AG04450 (cell line): ENCODE measurements at regions not wholly inside any gene's neighbourhood (a gene's known extent, or its start where the extent isn't known, plus 50 kb on each side); places are given as distances from the start of the nearest gene placed in this dataset.

Experiments used
- CTCF ChIA-PET: fragments of 300-600, 350-600 bp; formaldehyde crosslinking; extraction: SDS; loops from one replicate; lab custom pipeline; 2022; ENCODE audit warnings: antibody characterized with exemption, inconsistent platforms; lab: Charles Lee
- POLR2A ChIA-PET: fragments of 350-600 bp; formaldehyde crosslinking; extraction: SDS; loops from one replicate; lab custom pipeline; 2021; ENCODE audit warnings: antibody characterized with exemption, inconsistent platforms; lab: Yijun Ruan, JAX
- DNase-seq: peaks from one replicate; pipeline ENCODE4 v3.0.0-alpha.2; 2011; ENCODE audit warnings: low read depth, low spot score
- H3K27ac ChIP-seq: one replicate; pipeline ENCODE4 v1.5.1; 2012; ENCODE audit warnings: low read depth, low read length, control low read depth
- H3K27me3 ChIP-seq: one replicate; pipeline ENCODE4 v1.6.0; 2012; ENCODE audit warnings: low read length; ENCODE audit not compliant: control insufficient read depth, insufficient read depth
- H3K4me3 ChIP-seq: 2 replicates; pipeline ENCODE4 v1.5.1; 2011; ENCODE audit warnings: mild to moderate bottlenecking, low read depth, low read length, control low read depth
- H3K9me3 ChIP-seq: 2 replicates; pipeline ENCODE4 v1.5.1; 2012; ENCODE audit warnings: low read length; ENCODE audit not compliant: control insufficient read depth, insufficient read depth
- TF ChIP-seq, protein P1 (sequence below): IDR thresholded peaks from 2 replicates; pipeline ENCODE4 v1.5.1; 2011; ENCODE audit warnings: low read depth, low read length, control low read depth, inconsistent platforms

DNA sequence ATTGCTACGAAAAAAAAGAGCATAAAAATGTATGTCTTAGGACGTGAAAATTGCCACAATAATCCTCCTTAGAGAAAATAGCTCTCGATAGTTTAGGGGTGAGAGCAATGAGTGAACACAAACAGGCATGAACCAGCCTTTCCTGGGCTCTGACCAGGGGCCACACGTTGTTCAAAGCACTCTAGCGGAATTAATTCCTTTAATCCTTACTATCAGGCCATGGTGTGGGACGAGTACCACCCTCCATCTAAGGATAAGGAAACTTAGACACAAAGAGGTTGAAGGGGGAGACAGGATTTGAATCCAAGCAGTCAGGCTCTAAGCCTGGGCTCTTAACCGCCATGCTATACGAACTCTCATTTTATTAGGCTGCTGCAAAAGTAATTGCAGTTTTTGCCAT is 81.9 kb upstream of the CACNA2D3 start:
- TF ChIP-seq, protein P1, sequence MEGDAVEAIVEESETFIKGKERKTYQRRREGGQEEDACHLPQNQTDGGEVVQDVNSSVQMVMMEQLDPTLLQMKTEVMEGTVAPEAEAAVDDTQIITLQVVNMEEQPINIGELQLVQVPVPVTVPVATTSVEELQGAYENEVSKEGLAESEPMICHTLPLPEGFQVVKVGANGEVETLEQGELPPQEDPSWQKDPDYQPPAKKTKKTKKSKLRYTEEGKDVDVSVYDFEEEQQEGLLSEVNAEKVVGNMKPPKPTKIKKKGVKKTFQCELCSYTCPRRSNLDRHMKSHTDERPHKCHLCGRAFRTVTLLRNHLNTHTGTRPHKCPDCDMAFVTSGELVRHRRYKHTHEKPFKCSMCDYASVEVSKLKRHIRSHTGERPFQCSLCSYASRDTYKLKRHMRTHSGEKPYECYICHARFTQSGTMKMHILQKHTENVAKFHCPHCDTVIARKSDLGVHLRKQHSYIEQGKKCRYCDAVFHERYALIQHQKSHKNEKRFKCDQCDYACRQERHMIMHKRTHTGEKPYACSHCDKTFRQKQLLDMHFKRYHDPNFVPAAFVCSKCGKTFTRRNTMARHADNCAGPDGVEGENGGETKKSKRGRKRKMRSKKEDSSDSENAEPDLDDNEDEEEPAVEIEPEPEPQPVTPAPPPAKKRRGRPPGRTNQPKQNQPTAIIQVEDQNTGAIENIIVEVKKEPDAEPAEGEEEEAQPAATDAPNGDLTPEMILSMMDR: no peak
- H3K9me3 ChIP-seq: no peaks in the 10 kb centered on the region
- DNase-seq: no peak
- CTCF ChIA-PET: no interaction called here
- POLR2A ChIA-PET: no interaction called here
- H3K27me3 ChIP-seq: no peaks in the 10 kb centered on the region
- no peak overlapping the region for H3K27ac ChIP-seq
- H3K4me3 ChIP-seq: no peak overlapping the region

DNA sequence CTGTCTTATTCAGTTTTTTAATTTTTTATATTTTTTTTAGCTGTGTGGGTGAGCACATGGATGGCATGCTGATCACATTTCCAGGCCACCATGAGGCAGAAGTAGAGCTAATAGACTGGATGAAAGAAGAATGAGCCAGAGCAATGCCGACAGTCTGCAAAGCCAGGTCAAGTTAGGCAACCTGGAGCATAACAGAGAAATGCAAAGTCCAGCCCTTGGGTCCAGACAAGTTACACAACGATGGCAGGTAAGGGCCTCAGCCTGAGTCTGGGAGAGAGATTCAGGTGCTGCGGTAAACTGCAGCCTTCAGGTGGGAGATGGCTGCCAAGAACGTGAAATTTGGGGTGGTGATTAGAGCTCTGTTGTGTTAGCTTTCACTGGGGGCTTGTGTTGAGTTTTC is 84.0 kb upstream of the CACNA2D3 start:
- ChIA-PET CTCF (no interaction called here), POLR2A (no interaction called here)
- TF ChIP-seq, protein P1: no peak

DNA sequence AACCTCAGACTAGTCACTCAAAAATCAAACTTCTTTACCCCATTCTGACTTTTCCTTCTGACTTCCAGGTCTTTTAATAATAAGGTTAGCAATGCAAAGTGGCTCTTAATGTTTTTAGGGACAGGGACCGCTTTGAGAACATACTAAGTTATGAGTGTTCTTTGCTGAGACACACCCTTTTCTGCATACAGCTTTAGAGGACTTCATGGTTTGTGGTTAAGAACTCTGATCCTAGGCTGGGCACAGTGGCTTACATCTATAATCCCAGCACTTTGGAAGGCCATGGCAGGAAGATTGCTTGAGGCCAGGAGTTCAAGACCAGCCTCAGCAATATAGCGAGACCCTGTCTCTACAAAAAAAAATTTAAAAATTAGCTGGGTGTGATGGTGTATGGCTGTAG is 85.8 kb upstream of the CACNA2D3 start:
- Histone ChIP-seq H3K9me3 (peaks cover 6% of the 10 kb centered on the region; the same call in 1 of the 2 replicates), H3K4me3 (no peak overlapping the region), H3K27ac (no peak overlapping the region), H3K27me3 (no peaks in the 10 kb centered on the region)
- DNase-seq: no peak
- TF ChIP-seq, protein P1: no peak
- POLR2A ChIA-PET: no interaction called here
- CTCF ChIA-PET: no interaction called here

More for the DNA sequence above, 84.0 kb upstream of the CACNA2D3 start:
- Histone ChIP-seq H3K9me3 (peaks cover 6% of the 10 kb centered on the region; the same call in 1 of the 2 replicates), H3K27ac (no peak overlapping the region), H3K27me3 (no peaks in the 10 kb centered on the region), H3K4me3 (no peak overlapping the region)
- DNase-seq: no peak

DNA sequence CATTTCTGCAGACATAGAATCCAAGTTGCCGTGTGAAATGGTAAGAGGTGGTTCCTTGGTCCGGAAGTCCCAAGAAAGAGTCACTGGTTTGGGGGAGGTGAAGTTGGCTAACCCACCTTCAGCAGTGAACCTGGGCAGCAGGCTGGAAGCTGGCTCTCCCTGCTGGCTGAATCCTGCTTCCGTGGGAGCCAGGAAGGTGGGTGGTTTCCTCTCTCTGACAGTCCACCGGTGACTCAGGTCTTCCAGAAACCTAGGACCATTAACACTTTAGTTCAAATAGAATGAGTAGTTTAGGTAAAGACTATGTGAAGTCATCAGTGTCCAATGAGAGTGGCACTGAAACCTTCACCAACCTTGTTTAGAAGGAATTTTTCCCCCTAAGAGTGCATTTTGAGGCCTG is 87.4 kb upstream of the CACNA2D3 start:
- H3K27me3 ChIP-seq: no peaks in the 10 kb centered on the region
- H3K9me3 ChIP-seq: peaks cover 6% of the 10 kb centered on the region; the same call in 1 of the 2 replicates
- no peak overlapping the region for H3K4me3 ChIP-seq
- DNase-seq: no peak
- CTCF ChIA-PET: no interaction called here
- POLR2A ChIA-PET: no interaction called here
- TF ChIP-seq, protein P1: no peak
- H3K27ac ChIP-seq: no peak overlapping the region

DNA sequence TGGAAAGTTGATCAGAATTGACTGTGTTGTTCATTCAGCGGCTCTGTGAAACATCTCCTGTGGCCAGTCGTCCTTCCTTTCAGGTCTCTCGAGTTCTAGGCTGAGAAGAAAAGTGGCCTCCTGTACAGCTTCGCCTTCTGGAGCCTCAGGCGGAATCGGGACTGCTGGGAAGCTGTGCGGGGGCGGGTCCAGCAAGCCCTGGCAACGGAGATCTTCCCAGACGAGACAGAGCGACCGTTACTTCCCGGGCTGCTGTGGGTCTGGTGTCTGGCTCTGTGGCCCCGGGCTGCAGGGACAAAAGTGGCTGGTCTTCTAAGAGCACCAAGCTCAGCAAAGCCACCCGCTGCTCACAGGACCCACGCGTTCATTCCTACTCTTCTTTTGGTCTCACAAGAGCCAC is 88.6 kb upstream of the CACNA2D3 start:
- TF ChIP-seq, protein P1: no peak
- CTCF ChIA-PET: no interaction called here

More for the DNA sequence above, 88.6 kb upstream of the CACNA2D3 start:
- POLR2A ChIA-PET: no interaction called here
- Histone ChIP-seq H3K27me3 (no peaks in the 10 kb centered on the region), H3K4me3 (no peak overlapping the region), H3K9me3 (peaks cover 6% of the 10 kb centered on the region; the same call in 1 of the 2 replicates), H3K27ac (no peak overlapping the region)
- no peak for DNase-seq
